ENCODE measurements at regions not wholly inside any gene's neighbourhood (a gene's known extent, or its start where the extent isn't known, plus 50 kb on each side); places are given as distances from the start of the nearest gene placed in this dataset.

- H3K27me3 ChIP-seq (ENCODE audit: control insufficient read depth, insufficient read depth, low read length): no peaks in the 10 kb centered on the region
- no peak overlapping the region for H3K4me3 ChIP-seq (ENCODE audit: insufficient read depth, low read depth, low read length)
- no peak overlapping the region for H2AK5ac ChIP-seq (ENCODE audit: low read depth, low read length)
- ATAC-seq (ENCODE audit: low read depth) (no peak), DNase-seq (no peak)
- no peaks in the 10 kb centered on the region for H3K36me3 ChIP-seq (ENCODE audit: control insufficient read depth, insufficient read depth, low read length)
- no peak overlapping the region for H2AFZ ChIP-seq (replicated peaks; ENCODE audit: low read length, poor library complexity)
- H3K27ac ChIP-seq (ENCODE audit: insufficient read depth, low read length): no peak overlapping the region
- no peak overlapping the region for H3K4me2 ChIP-seq (ENCODE audit: low read depth, low read length)
- H3K14ac ChIP-seq (replicated peaks; ENCODE audit: low read depth, low read length): no peak overlapping the region
- no peak overlapping the region for H4K91ac ChIP-seq (ENCODE audit: insufficient read depth, low read depth, low read length)
- no peak overlapping the region for H4K8ac ChIP-seq (ENCODE audit: low read depth in 2 of 2, low read length in 2 of 2)
- no TSS peak for BruUV-seq (replicated peaks)
- in situ Hi-C loops (cut with MboI; ENCODE audit: low sequenced_read_pairs) (no loop called here), intact Hi-C loops (cut with micrococcal nuclease) (no loop called here), dilution Hi-C loops (cut with HindIII; ENCODE audit: low sequenced_read_pairs, unreplicated experiment) (no loop called here)
- CTCF ChIA-PET: no interaction called here
- H2BK20ac ChIP-seq (ENCODE audit: low read depth, low read length): no peak overlapping the region
- H3K23ac ChIP-seq (ENCODE audit: low read depth, low read length): no peak overlapping the region
- POLR2A ChIA-PET (ENCODE audit: unreplicated experiment): no interaction called here
- H3K18ac ChIP-seq (ENCODE audit: low read depth, low read length): no peak overlapping the region
- no peak overlapping the region for H3K4ac ChIP-seq (ENCODE audit: low read depth, low read length)
- H2BK5ac ChIP-seq (ENCODE audit: low read depth, low read length, poor library complexity, severe bottlenecking): no peak overlapping the region
- TF ChIP-seq SMC3 (IDR thresholded peaks at IDR 0.05; ENCODE audit: low read depth, low read length): no peak
- TF ChIP-seq CHD1 (IDR thresholded peaks at IDR 0.05; ENCODE audit: low read depth, low read length): no peak
- no peak for TF ChIP-seq BHLHE40 (IDR thresholded peaks at IDR 0.05; ENCODE audit: low read depth, low read length)
- no peak for TF ChIP-seq FOS (IDR thresholded peaks at IDR 0.05; ENCODE audit: low read depth, low read length)
- TF ChIP-seq USF2 (IDR thresholded peaks at IDR 0.05; ENCODE audit: low read depth, low read length): no peak
- no peak for TF ChIP-seq MAZ (IDR thresholded peaks at IDR 0.05; ENCODE audit: borderline replicate concordance, low read depth, low read length)
- TF ChIP-seq POLR2A (IDR thresholded peaks at IDR 0.05; ENCODE audit: low read depth, low read length): no peak
- no peak for TF ChIP-seq MAFK (IDR thresholded peaks at IDR 0.05; ENCODE audit: low read depth, low read length)
- no peak for TF ChIP-seq RAD21 (IDR thresholded peaks at IDR 0.05; ENCODE audit: low read length)
- TF ChIP-seq NFE2L2 (IDR thresholded peaks at IDR 0.05; ENCODE audit: low read depth, low read length): no peak
- no peak for TF ChIP-seq CTCF (conservative IDR thresholded peaks at IDR 0.05; ENCODE audit: low read depth, low read length)
- TF ChIP-seq RCOR1 (IDR thresholded peaks at IDR 0.05; ENCODE audit: insufficient replicate concordance, low read length): no peak
- no peak for TF ChIP-seq RFX5 (IDR thresholded peaks at IDR 0.05; ENCODE audit: low read depth, low read length)
- no peak for TF ChIP-seq CEBPB (IDR thresholded peaks at IDR 0.05; ENCODE audit: low read depth, low read length)
- TF ChIP-seq MXI1 (IDR thresholded peaks at IDR 0.05; ENCODE audit: borderline replicate concordance, low read depth, low read length): no peak
- no peak for TF ChIP-seq ELK1 (IDR thresholded peaks at IDR 0.05; ENCODE audit: borderline replicate concordance, low read depth, low read length)
- no peak overlapping the region for H2AK9ac ChIP-seq (replicated peaks; ENCODE audit: low read depth, low read length, poor library complexity)
- H3K4me1 ChIP-seq (ENCODE audit: control insufficient read depth, insufficient read depth, low read length): no peaks in the 10 kb centered on the region
- no CpG with 5 or more reads among the region's 2 CpGs for WGBS, 2 experiments (ENCODE audit: extremely low coverage in 2 of 2, insufficient read length in 1 of 2)
- no peaks in the 10 kb centered on the region for H3K79me1 ChIP-seq (ENCODE audit: low read depth in 1 of 2, low read length in 2 of 2)
- no peak overlapping the region for H3K56ac ChIP-seq (ENCODE audit: extremely low read depth, insufficient read depth, low read length)
- no peaks in the 10 kb centered on the region for H3K9me1 ChIP-seq (ENCODE audit: insufficient read depth, low read length)
- no peaks in the 10 kb centered on the region for H4K20me1 ChIP-seq (ENCODE audit: insufficient read depth, low read length)
- H3K9me3 ChIP-seq (ENCODE audit: control insufficient read depth, insufficient read depth, low read length): peaks cover 11% of the 10 kb centered on the region
- H2BK15ac ChIP-seq (ENCODE audit: low read depth, low read length): no peak overlapping the region
- H2BK120ac ChIP-seq (ENCODE audit: low read depth, low read length): no peak overlapping the region
- H4K5ac ChIP-seq (ENCODE audit: low read depth, low read length): no peak overlapping the region
- no peak overlapping the region for H3K9ac ChIP-seq (ENCODE audit: low read depth, low read length)
Observed at GRCh38 chr9:32072570-32072969, 311.9 kb upstream of the ACO1 start.
